Adrenal gland (tissue), 9 donors: ENCODE measurements at regions not wholly inside any gene's neighbourhood (a gene's known extent, or its start where the extent isn't known, plus 50 kb on each side); places are given as distances from the start of the nearest gene placed in this dataset.

Experiments used
- DNase-seq, 7 donors: peaks; one replicate each; pipeline ENCODE4 v3.0.0-alpha.2; 2019 to 2020
- H3K27ac ChIP-seq, 5 donors: fragments of 200-600 bp; sonication (generic) in 4 of 5; 1 replicate in 3 of 5; 2 replicates in 2 of 5; pipeline versions ENCODE4 v1.5.1 to v1.8.0; 2016 to 2020; ENCODE audit warnings: mild to moderate bottlenecking in 1 of 5
- H3K27me3 ChIP-seq: fragments of 200-600 bp; 2 replicates; pipeline ENCODE4 v1.8.0; 2021
- H3K36me3 ChIP-seq, 2 donors: fragments of 200-600 bp; replicated peaks in 1 of 2; 1 replicate in 1 of 2; 2 replicates in 1 of 2; pipeline versions ENCODE4 v1.5.1 to v1.8.0; 2018 to 2022
- H3K4me1 ChIP-seq, 2 donors: fragments of 200-600 bp; replicated peaks in 1 of 2; 1 replicate in 1 of 2; 2 replicates in 1 of 2; pipeline versions ENCODE4 v1.5.1 to v1.8.0; 2018 to 2021
- H3K4me3 ChIP-seq, 4 donors: fragments of 200-600 bp; sonication (generic) in 3 of 4; one replicate each; pipeline ENCODE4 v1.5.1; 2016 to 2018
- H3K9me3 ChIP-seq, 3 donors: fragments of 200-600 bp; sonication (generic) in 1 of 3; replicated peaks in 1 of 3; 1 replicate in 2 of 3; 2 replicates in 1 of 3; pipeline versions ENCODE4 v1.5.1 to v1.8.0; 2016 to 2021
- POLR2A ChIP-seq, 2 donors: fragments of 450-650 bp; IDR thresholded peaks; one replicate each; pipeline ENCODE4 v1.6.1; 2017; ENCODE audit warnings: antibody characterized with exemption in 2 of 2, mild to moderate bottlenecking in 2 of 2, moderate library complexity in 1 of 2
- WGBS, 4 donors: extraction: QIAGEN DNeasy Blood & Tissue Kit in 2 of 4; methylation state at CpG; one replicate each; pipeline versions ENCODE4 v1.1.5 to v1.1.7; 2013 to 2017; 5-methylcytosine and 5-hydroxymethylcytosine counted together
- intact Hi-C, 2 donors: fragments of 100-400 bp; cut with DNase I; formaldehyde crosslinking; loops; one replicate each; pipeline versions ENCODE4 v1.14.1 to v1.15.0; 2022 to 2023
- TF ChIP-seq, protein P1 (sequence below), 6 experiments: fragments of 450-650 bp in 4 of 6; fragments of 200-600 bp in 2 of 6; sonication (generic) in 1 of 6; IDR thresholded peaks; 1 replicate in 5 of 6; 2 replicates in 1 of 6; pipeline versions ENCODE4 v1.5.1 to v1.8.0; 2016 to 2021; ENCODE audit warnings: antibody characterized with exemption in 6 of 6, mild to moderate bottlenecking in 2 of 6, moderate library complexity in 1 of 6
- donor health status: healthy with polysubstance abuse.
- donor health status: Bipolar disorder and iron deficiency.
- donor health status: DM: yes; HTN: yes; CAD: no.
- donor health status: DM: no; HTN: no; CAD: no.
- donor health status: DM: no; HTN: no; CAD: no.

DNA sequence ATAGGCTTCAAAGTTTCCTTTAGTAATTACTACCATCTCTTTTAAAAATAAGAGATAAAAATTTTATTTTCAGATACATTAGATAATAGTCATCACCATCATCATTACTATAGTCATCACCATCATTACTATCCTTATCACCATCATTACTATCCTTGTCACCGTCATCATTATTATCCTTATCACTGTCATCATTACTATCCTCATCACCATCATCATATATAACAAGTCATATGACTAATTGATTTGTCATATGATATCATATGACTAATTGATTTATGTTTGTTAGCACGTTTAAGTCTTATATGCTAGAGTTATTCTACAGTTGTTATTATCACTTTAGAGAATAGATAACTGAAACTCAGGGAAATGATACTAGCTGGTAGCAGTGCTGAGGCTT lies 382.1 kb upstream of the CDH18 start:
- no peak for DNase-seq
- intact Hi-C loops, result no loop called here
- Histone ChIP-seq H3K4me1 (no peaks in the 10 kb centered on the region), H3K36me3 (no peaks in the 10 kb centered on the region), H3K27ac (no peak overlapping the region), H3K9me3 (no peaks in the 10 kb centered on the region), H3K4me3 (no peak overlapping the region), H3K27me3 (no peaks in the 10 kb centered on the region)
- WGBS, 4 donors, result 55 to 68% (median 58%) methylated on average over 2 of the region's 2 CpGs
- no peak for TF ChIP-seq POLR2A (IDR thresholded peaks at IDR 0.05)
- TF ChIP-seq, protein P1, sequence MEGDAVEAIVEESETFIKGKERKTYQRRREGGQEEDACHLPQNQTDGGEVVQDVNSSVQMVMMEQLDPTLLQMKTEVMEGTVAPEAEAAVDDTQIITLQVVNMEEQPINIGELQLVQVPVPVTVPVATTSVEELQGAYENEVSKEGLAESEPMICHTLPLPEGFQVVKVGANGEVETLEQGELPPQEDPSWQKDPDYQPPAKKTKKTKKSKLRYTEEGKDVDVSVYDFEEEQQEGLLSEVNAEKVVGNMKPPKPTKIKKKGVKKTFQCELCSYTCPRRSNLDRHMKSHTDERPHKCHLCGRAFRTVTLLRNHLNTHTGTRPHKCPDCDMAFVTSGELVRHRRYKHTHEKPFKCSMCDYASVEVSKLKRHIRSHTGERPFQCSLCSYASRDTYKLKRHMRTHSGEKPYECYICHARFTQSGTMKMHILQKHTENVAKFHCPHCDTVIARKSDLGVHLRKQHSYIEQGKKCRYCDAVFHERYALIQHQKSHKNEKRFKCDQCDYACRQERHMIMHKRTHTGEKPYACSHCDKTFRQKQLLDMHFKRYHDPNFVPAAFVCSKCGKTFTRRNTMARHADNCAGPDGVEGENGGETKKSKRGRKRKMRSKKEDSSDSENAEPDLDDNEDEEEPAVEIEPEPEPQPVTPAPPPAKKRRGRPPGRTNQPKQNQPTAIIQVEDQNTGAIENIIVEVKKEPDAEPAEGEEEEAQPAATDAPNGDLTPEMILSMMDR (IDR thresholded peaks at IDR 0.05), result no peak

DNA sequence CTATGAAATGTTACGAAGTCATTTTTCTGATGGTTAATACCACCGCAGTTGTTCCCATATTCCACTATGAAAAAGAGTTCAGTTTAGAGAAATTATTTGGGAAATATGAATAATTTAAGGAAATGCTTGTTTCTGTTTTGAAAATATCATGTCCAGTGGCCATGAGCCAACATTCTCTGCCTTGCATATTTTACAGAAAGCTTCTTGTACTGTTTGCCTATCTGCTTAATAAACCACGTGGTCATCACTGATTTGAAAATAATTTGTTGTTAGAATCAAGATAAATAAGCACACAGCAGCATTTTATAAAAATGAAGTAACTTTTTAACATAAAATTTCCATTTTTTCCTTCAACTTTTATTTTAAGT lies 381.5 kb upstream of the CDH18 start:
- 28 to 41% (median 37%) methylated on average over 3 of the region's 3 CpGs for WGBS, 4 donors
- no peaks in the 10 kb centered on the region for H3K36me3 ChIP-seq
- no peak overlapping the region for H3K27ac ChIP-seq
- TF ChIP-seq POLR2A (IDR thresholded peaks at IDR 0.05), result no peak
- TF ChIP-seq, protein P1 (IDR thresholded peaks at IDR 0.05), result no peak
- no peaks in the 10 kb centered on the region for H3K4me1 ChIP-seq
- intact Hi-C loops, result no loop called here
- no peaks in the 10 kb centered on the region for H3K9me3 ChIP-seq
- no peaks in the 10 kb centered on the region for H3K27me3 ChIP-seq
- H3K4me3 ChIP-seq, result peak overlapping the region in 1 of 4 donors; percentile 9
- DNase-seq, result no peak

DNA sequence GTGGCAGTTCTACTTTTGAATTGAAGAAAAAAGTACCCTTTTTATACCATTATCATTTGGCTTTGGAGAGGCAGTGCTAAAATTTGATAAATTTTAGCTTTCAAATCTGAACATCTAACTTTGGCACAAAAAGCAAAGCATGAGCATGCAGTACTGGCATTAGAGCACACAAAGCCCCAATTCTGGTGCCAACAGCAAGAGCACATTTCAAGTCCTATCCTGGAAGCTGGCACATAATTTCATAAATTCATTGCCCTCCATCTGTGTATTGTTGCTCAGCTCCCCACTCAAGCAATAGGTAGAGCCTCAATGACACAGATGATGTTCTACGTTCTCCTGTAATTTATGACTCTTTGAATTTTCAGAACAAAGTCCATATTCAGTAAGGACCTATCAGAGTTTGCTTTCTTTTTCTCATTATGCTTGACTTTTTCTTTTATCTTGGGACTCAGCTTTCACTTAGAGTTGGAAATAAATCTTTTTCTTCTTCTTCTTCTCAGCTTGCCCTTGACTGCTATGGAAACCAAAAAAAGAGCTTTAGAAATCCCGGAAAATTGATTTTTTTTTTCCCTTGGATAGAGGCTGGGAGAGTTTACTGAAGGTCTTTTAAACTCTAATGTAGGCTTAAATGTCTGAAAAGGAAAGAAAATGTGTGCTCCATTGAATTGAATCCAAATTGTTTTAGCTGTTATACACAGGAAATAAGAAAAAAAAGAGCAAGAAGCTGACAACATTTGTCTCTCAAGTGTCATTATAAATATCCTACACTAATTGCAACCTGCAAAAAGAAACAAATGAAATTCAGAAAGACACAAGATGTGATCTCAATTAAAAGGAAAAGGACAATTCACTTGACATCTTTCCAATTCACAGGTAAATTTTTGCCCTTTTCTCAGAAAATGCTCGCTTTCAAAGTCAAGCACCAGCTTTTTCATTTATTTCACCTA lies 380.8 kb upstream of the CDH18 start:
- intact Hi-C loops, result no loop called here
- Histone ChIP-seq H3K4me3 (peak overlapping the region in 1 of 4 donors; percentile 9), H3K9me3 (no peaks in the 10 kb centered on the region), H3K4me1 (no peaks in the 10 kb centered on the region), H3K36me3 (no peaks in the 10 kb centered on the region), H3K27ac (no peak overlapping the region), H3K27me3 (no peaks in the 10 kb centered on the region)
- TF ChIP-seq, protein P1 (IDR thresholded peaks at IDR 0.05), result no peak
- TF ChIP-seq POLR2A (IDR thresholded peaks at IDR 0.05), result no peak
- WGBS, 4 donors, result 30 to 40% (median 33%) methylated on average over 3 of the region's 3 CpGs
- DNase-seq, result no peak

DNA sequence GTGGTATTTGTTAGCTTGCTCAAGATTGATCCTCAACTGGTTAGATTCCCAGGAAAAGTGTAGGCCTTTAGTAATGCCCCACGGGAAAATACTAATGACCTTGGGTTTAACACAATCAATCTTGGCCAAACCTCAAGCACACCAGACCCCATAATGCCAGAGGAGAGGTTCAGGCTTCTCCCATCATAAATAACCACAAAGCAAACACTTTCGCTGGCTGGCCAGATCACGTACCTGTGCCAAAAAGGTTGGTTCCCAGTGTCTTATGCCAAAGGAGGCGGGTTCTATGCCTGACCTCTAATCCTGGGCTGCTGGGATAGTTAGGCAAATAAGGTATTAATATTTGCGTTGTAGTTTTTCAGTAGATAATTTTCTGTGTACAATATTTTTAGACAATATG lies 379.2 kb upstream of the CDH18 start:
- no peak for DNase-seq
- no peaks in the 10 kb centered on the region for H3K9me3 ChIP-seq
- H3K4me1 ChIP-seq, result no peaks in the 10 kb centered on the region
- intact Hi-C loops, result no loop called here
- no peaks in the 10 kb centered on the region for H3K27me3 ChIP-seq
- H3K27ac ChIP-seq, result no peak overlapping the region
- no peaks in the 10 kb centered on the region for H3K36me3 ChIP-seq
- TF ChIP-seq, protein P1 (IDR thresholded peaks at IDR 0.05), result no peak
- TF ChIP-seq POLR2A (IDR thresholded peaks at IDR 0.05), result no peak
- no peak overlapping the region for H3K4me3 ChIP-seq
- 56 to 71% (median 63%) methylated on average over 5 of the region's 5 CpGs for WGBS, 4 donors
